ENCODE measurements at regions not wholly inside any gene's neighbourhood (a gene's known extent, or its start where the extent isn't known, plus 50 kb on each side); places are given as distances from the start of the nearest gene placed in this dataset.
A peak's percentile ranks its signal among the peaks of the same experiment; 100 is the strongest.

DNA sequence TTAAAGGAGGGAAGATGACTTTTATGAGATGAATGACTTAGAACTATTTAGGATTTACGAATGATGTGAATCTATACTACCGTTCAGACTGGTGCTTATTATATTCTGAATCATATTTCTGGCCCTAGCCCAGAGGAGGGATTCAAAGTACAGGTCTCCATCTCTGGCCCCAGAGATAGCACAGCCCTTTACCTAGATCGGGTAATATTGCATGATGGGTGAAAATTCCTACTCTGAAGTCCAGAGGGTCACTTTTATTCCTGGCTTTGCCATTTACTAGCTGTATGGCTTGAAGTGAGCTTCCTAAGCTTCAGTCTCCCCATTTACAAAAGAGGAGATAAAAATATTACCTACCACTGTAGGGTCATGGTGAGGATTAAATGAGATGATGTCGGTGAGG, 135.8 kb upstream of the OSR1 start:
- Histone ChIP-seq H3K27me3 (ENCODE audit: control insufficient read depth, insufficient read depth, low read length) (no peaks in the 10 kb centered on the region), H3K36me3 (ENCODE audit: control insufficient read depth, insufficient read depth, low read length) (no peaks in the 10 kb centered on the region), H3K9me3 (ENCODE audit: control insufficient read depth, insufficient read depth, low read length) (no peaks in the 10 kb centered on the region), H3K27ac (ENCODE audit: low read depth, low read length) (no peak overlapping the region), H3K9ac (ENCODE audit: low read depth, low read length) (no peak overlapping the region), H3K4me3 (ENCODE audit: low read depth, low read length) (no peak overlapping the region), H3K4me1 (ENCODE audit: control insufficient read depth, insufficient read depth, low read length) (no peaks in the 10 kb centered on the region)

DNA sequence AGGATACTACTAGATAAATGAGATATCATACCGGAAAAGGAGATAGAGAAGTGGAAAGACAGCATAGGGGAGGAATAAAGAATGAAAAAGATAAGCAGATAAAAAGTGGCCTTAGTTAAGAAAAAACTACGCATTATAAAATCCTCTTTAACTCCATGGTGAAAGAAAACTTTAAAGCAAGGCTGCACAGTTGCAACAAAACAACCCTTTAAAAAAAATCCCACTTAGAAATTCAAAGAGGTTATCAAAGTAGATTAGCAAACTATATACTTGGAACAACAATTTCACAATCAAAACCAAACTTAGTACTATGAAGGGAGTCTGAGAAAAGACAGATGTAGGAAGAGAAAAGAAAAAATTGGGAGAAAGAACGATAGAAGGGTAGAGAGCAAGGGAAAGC, 133.4 kb upstream of the OSR1 start:
- Histone ChIP-seq H3K9ac (ENCODE audit: low read depth, low read length) (no peak overlapping the region), H3K9me3 (ENCODE audit: control insufficient read depth, insufficient read depth, low read length) (no peaks in the 10 kb centered on the region), H3K4me1 (ENCODE audit: control insufficient read depth, insufficient read depth, low read length) (no peaks in the 10 kb centered on the region), H3K27me3 (ENCODE audit: control insufficient read depth, insufficient read depth, low read length) (no peaks in the 10 kb centered on the region), H3K36me3 (ENCODE audit: control insufficient read depth, insufficient read depth, low read length) (no peaks in the 10 kb centered on the region), H3K27ac (ENCODE audit: low read depth, low read length) (no peak overlapping the region), H3K4me3 (ENCODE audit: low read depth, low read length) (no peak overlapping the region)

DNA sequence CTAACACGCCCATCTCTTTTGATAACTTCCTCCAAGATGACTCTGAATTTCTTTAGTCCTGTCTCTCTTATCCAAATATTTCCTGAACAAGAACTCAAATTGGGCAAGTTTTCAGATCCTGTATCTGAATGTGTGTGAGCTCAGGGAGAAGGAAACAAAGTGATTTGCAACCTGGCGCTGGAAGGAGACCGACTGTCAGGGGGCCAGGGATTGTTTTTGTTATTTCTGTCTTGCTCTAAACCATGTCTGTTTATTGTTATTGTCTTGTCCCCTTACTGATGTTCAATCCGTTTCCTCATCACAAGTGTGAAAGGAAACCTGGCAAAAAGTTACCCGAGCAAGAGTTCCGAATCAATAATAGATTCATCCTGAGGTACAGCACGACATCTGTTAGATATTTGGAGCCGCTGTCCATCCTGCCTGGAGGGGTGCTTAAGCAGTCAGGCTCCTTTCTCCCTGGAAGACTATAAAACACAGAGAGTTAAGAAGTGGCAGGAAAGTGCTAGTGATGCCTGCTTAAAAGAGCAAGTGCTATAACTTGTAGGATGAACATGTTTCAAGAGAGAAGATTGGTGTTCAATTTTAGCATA, 132.5 kb upstream of the OSR1 start:
- Histone ChIP-seq H3K27me3 (ENCODE audit: control insufficient read depth, insufficient read depth, low read length) (no peaks in the 10 kb centered on the region), H3K36me3 (ENCODE audit: control insufficient read depth, insufficient read depth, low read length) (no peaks in the 10 kb centered on the region), H3K4me1 (ENCODE audit: control insufficient read depth, insufficient read depth, low read length) (no peaks in the 10 kb centered on the region), H3K27ac (ENCODE audit: low read depth, low read length) (no peak overlapping the region), H3K9ac (ENCODE audit: low read depth, low read length) (no peak overlapping the region), H3K9me3 (ENCODE audit: control insufficient read depth, insufficient read depth, low read length) (no peaks in the 10 kb centered on the region), H3K4me3 (ENCODE audit: low read depth, low read length) (no peak overlapping the region)

DNA sequence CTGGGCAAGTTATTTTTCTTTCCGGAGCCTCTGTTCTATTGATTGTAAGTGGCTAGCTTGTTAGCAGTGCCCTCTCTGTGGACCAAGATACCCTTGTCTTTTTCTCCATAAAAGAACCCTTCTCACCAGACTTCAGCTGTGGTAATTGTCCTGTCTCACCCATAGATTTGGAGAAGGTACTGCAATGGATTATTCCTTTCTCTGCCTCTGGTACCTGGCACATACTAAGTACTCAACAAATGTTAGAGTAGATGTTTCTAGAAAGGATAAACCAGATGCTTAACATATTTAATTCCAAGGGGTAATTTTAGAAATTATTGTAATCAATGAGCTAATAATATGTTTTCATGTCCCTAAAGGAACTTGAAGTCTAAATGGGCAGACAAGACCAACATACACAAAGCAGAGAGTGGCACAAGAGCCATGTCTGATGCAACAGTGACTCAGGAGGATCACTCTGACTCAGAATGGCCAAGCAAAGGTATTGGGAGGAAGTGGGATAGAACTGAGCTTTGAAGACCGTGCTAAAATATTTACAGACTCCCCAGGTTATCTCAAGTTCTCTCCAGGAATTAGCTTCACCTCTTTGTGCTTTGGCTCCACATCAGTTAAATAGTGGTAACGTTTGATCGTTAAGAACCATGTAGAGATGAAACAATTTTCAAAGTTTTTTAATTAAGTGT, 129.7 kb upstream of the OSR1 start:
- Histone ChIP-seq H3K27me3 (ENCODE audit: control insufficient read depth, insufficient read depth, low read length) (no peaks in the 10 kb centered on the region), H3K27ac (ENCODE audit: low read depth, low read length) (peak overlapping the region; percentile 22), H3K9me3 (ENCODE audit: control insufficient read depth, insufficient read depth, low read length) (no peaks in the 10 kb centered on the region), H3K4me3 (ENCODE audit: low read depth, low read length) (no peak overlapping the region), H3K9ac (ENCODE audit: low read depth, low read length) (no peak overlapping the region), H3K4me1 (ENCODE audit: control insufficient read depth, insufficient read depth, low read length) (no peaks in the 10 kb centered on the region), H3K36me3 (ENCODE audit: control insufficient read depth, insufficient read depth, low read length) (no peaks in the 10 kb centered on the region)

GRCh38 chr2:19484736-19485135, 126.3 kb upstream of the OSR1 start:
- Histone ChIP-seq H3K4me1 (ENCODE audit: control insufficient read depth, insufficient read depth, low read length) (no peaks in the 10 kb centered on the region), H3K27me3 (ENCODE audit: control insufficient read depth, insufficient read depth, low read length) (no peaks in the 10 kb centered on the region), H3K27ac (ENCODE audit: low read depth, low read length) (no peak overlapping the region), H3K4me3 (ENCODE audit: low read depth, low read length) (no peak overlapping the region), H3K9me3 (ENCODE audit: control insufficient read depth, insufficient read depth, low read length) (no peaks in the 10 kb centered on the region), H3K36me3 (ENCODE audit: control insufficient read depth, insufficient read depth, low read length) (no peaks in the 10 kb centered on the region), H3K9ac (ENCODE audit: low read depth, low read length) (no peak overlapping the region)

- Histone ChIP-seq H3K27ac (ENCODE audit: low read depth, low read length) (no peak overlapping the region), H3K4me1 (ENCODE audit: control insufficient read depth, insufficient read depth, low read length) (no peaks in the 10 kb centered on the region), H3K9ac (ENCODE audit: low read depth, low read length) (no peak overlapping the region), H3K36me3 (ENCODE audit: control insufficient read depth, insufficient read depth, low read length) (no peaks in the 10 kb centered on the region), H3K9me3 (ENCODE audit: control insufficient read depth, insufficient read depth, low read length) (no peaks in the 10 kb centered on the region), H3K27me3 (ENCODE audit: control insufficient read depth, insufficient read depth, low read length) (no peaks in the 10 kb centered on the region), H3K4me3 (ENCODE audit: low read depth, low read length) (no peak overlapping the region)
Observed at GRCh38 chr2:19480673-19481072, 122.2 kb upstream of the OSR1 start.

GRCh38 chr2:19479666-19480065, 121.2 kb upstream of the OSR1 start:
- no peak overlapping the region for H3K27ac ChIP-seq (ENCODE audit: low read depth, low read length)
- H3K27me3 ChIP-seq (ENCODE audit: control insufficient read depth, insufficient read depth, low read length), result no peaks in the 10 kb centered on the region
- no peaks in the 10 kb centered on the region for H3K9me3 ChIP-seq (ENCODE audit: control insufficient read depth, insufficient read depth, low read length)
- H3K36me3 ChIP-seq (ENCODE audit: control insufficient read depth, insufficient read depth, low read length), result no peaks in the 10 kb centered on the region
- H3K9ac ChIP-seq (ENCODE audit: low read depth, low read length), result no peak overlapping the region
- H3K4me3 ChIP-seq (ENCODE audit: low read depth, low read length), result no peak overlapping the region
- H3K4me1 ChIP-seq (ENCODE audit: control insufficient read depth, insufficient read depth, low read length), result no peaks in the 10 kb centered on the region

DNA sequence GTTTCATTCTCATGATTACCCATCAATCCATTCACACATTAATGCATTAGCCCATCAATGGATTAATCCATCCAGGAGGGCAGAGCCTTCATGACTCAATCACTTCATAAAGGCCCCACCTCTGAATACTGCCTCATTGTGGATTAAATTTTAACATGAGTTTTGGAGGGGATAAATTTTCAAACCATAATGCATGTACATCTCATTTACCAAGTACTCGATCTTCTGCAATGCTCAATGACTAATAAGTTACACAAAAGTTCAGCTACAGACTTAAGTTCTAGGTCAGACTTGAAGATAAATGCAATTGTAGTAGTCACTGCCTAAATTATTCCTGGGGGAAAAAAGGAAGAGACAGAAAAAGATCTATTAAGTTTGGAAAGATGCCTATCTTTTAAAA, 120.0 kb upstream of the OSR1 start:
- H3K9me3 ChIP-seq (ENCODE audit: control insufficient read depth, insufficient read depth, low read length), result no peaks in the 10 kb centered on the region
- no peaks in the 10 kb centered on the region for H3K36me3 ChIP-seq (ENCODE audit: control insufficient read depth, insufficient read depth, low read length)
- H3K27me3 ChIP-seq (ENCODE audit: control insufficient read depth, insufficient read depth, low read length), result no peaks in the 10 kb centered on the region
- H3K9ac ChIP-seq (ENCODE audit: low read depth, low read length), result no peak overlapping the region
- H3K4me3 ChIP-seq (ENCODE audit: low read depth, low read length), result no peak overlapping the region
- 0 out of 2 replicates have a peak, but pooled peaks cover under 1% of the 10 kb centered on the region for H3K4me1 ChIP-seq (ENCODE audit: control insufficient read depth, insufficient read depth, low read length)
- no peak overlapping the region for H3K27ac ChIP-seq (ENCODE audit: low read depth, low read length)

GRCh38 chr2:19476327-19476726, 117.9 kb upstream of the OSR1 start:
- Histone ChIP-seq H3K9me3 (ENCODE audit: control insufficient read depth, insufficient read depth, low read length) (no peaks in the 10 kb centered on the region), H3K36me3 (ENCODE audit: control insufficient read depth, insufficient read depth, low read length) (no peaks in the 10 kb centered on the region), H3K27me3 (ENCODE audit: control insufficient read depth, insufficient read depth, low read length) (no peaks in the 10 kb centered on the region), H3K4me3 (ENCODE audit: low read depth, low read length) (no peak overlapping the region), H3K9ac (ENCODE audit: low read depth, low read length) (no peak overlapping the region), H3K27ac (ENCODE audit: low read depth, low read length) (no peak overlapping the region), H3K4me1 (ENCODE audit: control insufficient read depth, insufficient read depth, low read length) (peaks cover 18% of the 10 kb centered on the region)

DNA sequence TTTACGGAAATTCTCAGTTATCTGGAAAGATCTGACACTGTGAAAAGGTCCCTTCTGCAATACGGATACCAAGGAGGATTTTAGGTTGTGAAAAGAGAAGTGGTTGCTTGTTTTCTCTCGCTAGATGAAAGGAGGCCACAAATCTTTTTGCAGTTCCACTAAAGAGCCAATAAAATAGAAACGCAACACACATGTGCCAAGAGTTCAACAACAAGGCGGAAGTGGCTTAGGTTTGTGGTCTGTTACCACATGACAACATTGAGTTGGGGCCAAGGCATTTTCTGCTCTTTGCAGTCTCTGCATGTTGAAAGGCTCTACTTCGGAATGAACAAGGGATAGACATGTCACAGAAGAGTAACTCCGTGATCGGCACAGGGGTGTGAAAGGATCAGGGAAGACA, 115.7 kb upstream of the OSR1 start:
- Histone ChIP-seq H3K27ac (ENCODE audit: low read depth, low read length) (no peak overlapping the region), H3K4me1 (ENCODE audit: control insufficient read depth, insufficient read depth, low read length) (peaks cover 18% of the 10 kb centered on the region), H3K9me3 (ENCODE audit: control insufficient read depth, insufficient read depth, low read length) (no peaks in the 10 kb centered on the region), H3K9ac (ENCODE audit: low read depth, low read length) (no peak overlapping the region), H3K36me3 (ENCODE audit: control insufficient read depth, insufficient read depth, low read length) (no peaks in the 10 kb centered on the region), H3K4me3 (ENCODE audit: low read depth, low read length) (no peak overlapping the region), H3K27me3 (ENCODE audit: control insufficient read depth, insufficient read depth, low read length) (no peaks in the 10 kb centered on the region)

- Histone ChIP-seq H3K9ac (ENCODE audit: low read depth, low read length) (no peak overlapping the region), H3K27me3 (ENCODE audit: control insufficient read depth, insufficient read depth, low read length) (no peaks in the 10 kb centered on the region), H3K4me1 (ENCODE audit: control insufficient read depth, insufficient read depth, low read length) (peaks cover 18% of the 10 kb centered on the region), H3K9me3 (ENCODE audit: control insufficient read depth, insufficient read depth, low read length) (no peaks in the 10 kb centered on the region), H3K36me3 (ENCODE audit: control insufficient read depth, insufficient read depth, low read length) (no peaks in the 10 kb centered on the region), H3K27ac (ENCODE audit: low read depth, low read length) (no peak overlapping the region), H3K4me3 (ENCODE audit: low read depth, low read length) (no peak overlapping the region)
Observed at GRCh38 chr2:19473350-19473749, 114.9 kb upstream of the OSR1 start.

Data from HUES48 (cell line).